Tibial artery (tissue), 4 donors: ENCODE measurements at regions not wholly inside any gene's neighbourhood (a gene's known extent, or its start where the extent isn't known, plus 50 kb on each side); places are given as distances from the start of the nearest gene placed in this dataset.

Experiments
- DNase-seq, 2 donors: peaks; one replicate each; pipeline ENCODE4 v3.0.0-alpha.2; 2019
- H3K27ac ChIP-seq, 2 donors: fragments of 200-600 bp; sonication (generic) in 1 of 2; 1 replicate in 1 of 2; 2 replicates in 1 of 2; pipeline ENCODE4 v1.5.1; 2018 to 2019; ENCODE audit warnings: mild to moderate bottlenecking in 1 of 2
- H3K27me3 ChIP-seq, 2 donors: fragments of 200-600 bp; sonication (generic) in 1 of 2; one replicate each; pipeline versions ENCODE4 v1.5.1 to v1.6.0; 2016 to 2019
- H3K36me3 ChIP-seq, 3 donors: fragments of 200-600 bp; sonication (generic) in 2 of 3; one replicate each; pipeline ENCODE4 v1.5.1; 2016 to 2019; ENCODE audit warnings: mild to moderate bottlenecking in 2 of 3
- H3K4me1 ChIP-seq, 4 donors: fragments of 200-600 bp; sonication (generic) in 2 of 4; 1 replicate in 3 of 4; 2 replicates in 1 of 4; pipeline ENCODE4 v1.5.1; 2016 to 2019
- H3K4me3 ChIP-seq, 2 donors: fragments of 200-600 bp; sonication (generic) in 1 of 2; 1 replicate in 1 of 2; 2 replicates in 1 of 2; pipeline ENCODE4 v1.5.1; 2018 to 2019; ENCODE audit warnings: mild to moderate bottlenecking in 2 of 2
- H3K9me3 ChIP-seq, 3 donors: fragments of 200-600 bp; sonication (generic) in 1 of 3; one replicate each; pipeline ENCODE4 v1.5.1; 2016 to 2019
- CTCF ChIP-seq, 2 experiments: fragments of 200-600 bp in 1 of 2; fragments of 450-650 bp in 1 of 2; IDR thresholded peaks; one replicate each; pipeline ENCODE4 v1.5.1; 2017 to 2019; ENCODE audit warnings: antibody characterized with exemption in 2 of 2, mild to moderate bottlenecking in 1 of 2, moderate library complexity in 1 of 2
- intact Hi-C: fragments of 100-400 bp; cut with DNase I; formaldehyde crosslinking; loops from one replicate; pipeline ENCODE4 v1.15.0; 2023; ENCODE audit warnings: low total_unique reads

DNA sequence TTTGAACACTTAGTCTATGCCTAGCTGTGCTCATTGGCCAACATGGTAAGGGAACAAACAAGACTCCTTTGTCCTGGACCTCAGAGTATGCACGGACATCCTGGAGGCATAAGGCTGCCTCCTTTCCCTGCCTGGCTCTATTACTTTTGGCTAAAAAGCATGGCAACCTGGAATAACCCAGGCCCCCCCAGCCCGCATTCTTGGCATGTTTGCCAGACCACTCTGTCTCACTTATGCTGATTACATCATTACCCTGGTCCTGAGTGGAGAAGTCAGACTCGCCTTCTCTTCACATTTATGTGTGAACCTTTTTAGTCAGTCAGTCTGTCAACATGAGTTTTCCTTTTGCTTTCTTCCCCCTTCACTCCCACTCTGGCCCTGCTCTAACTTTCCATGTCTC, 58.0 kb upstream of the ELK3 start:
- Histone ChIP-seq H3K27ac (no peak overlapping the region), H3K27me3 (no peaks in the 10 kb centered on the region), H3K4me1 (peaks cover 0 to 13% (median 7%) of the 10 kb centered on the region in 4 donors), H3K4me3 (no peak overlapping the region), H3K36me3 (no peaks in the 10 kb centered on the region), H3K9me3 (no peaks in the 10 kb centered on the region)
- DNase-seq = no peak
- intact Hi-C loops = no loop called here
- no peak for TF ChIP-seq CTCF (IDR thresholded peaks at IDR 0.05)

DNA sequence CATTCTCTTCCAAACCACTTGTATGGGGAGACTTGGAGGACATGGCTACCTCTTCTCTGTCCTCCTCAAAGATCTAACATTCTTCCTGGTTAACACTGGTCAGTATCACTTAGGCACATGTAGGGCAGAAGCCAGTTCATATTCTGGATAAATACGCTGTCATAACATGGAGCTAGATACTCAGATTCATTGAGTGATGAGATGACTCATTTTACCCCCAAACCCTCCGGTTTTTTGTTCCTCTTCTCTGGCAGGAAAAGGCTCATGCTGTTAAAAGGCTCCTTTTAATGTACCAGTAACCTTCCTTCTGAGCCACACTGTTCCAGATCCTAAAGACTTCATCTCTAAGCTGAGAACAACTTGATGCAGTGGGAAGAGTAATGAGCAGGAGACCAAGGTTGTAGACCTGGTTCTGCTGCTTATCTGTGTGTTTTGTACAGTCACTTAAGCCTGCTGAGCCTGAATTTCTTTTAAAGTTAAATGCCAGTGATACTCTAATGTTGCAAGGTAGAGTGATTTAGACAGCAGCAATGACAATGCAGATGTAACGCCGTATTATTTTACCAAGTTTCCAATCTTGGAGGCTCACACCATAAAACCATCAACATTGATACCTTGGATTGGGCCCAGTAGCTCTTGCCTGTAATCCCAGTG, 57.3 kb upstream of the ELK3 start:
- Histone ChIP-seq H3K4me1 (peaks cover 0 to 13% (median 7%) of the 10 kb centered on the region in 4 donors), H3K27ac (no peak overlapping the region)
- intact Hi-C loops = no loop called here

GRCh38 chr12:96140174-96140573, 54.0 kb upstream of the ELK3 start:
- Histone ChIP-seq H3K27me3 (no peaks in the 10 kb centered on the region), H3K9me3 (no peaks in the 10 kb centered on the region), H3K27ac (no peak overlapping the region), H3K36me3 (no peaks in the 10 kb centered on the region), H3K4me3 (no peak overlapping the region), H3K4me1 (peaks cover 0 to 13% (median 7%) of the 10 kb centered on the region in 4 donors)
- TF ChIP-seq CTCF (IDR thresholded peaks at IDR 0.05) = no peak
- intact Hi-C loops = no loop called here
- DNase-seq = no peak

More for the DNA sequence above, 57.3 kb upstream of the ELK3 start:
- Histone ChIP-seq H3K36me3 (no peaks in the 10 kb centered on the region), H3K4me3 (no peak overlapping the region), H3K27me3 (no peaks in the 10 kb centered on the region), H3K9me3 (no peaks in the 10 kb centered on the region)
- no peak for DNase-seq
- TF ChIP-seq CTCF (IDR thresholded peaks at IDR 0.05) = no peak

DNA sequence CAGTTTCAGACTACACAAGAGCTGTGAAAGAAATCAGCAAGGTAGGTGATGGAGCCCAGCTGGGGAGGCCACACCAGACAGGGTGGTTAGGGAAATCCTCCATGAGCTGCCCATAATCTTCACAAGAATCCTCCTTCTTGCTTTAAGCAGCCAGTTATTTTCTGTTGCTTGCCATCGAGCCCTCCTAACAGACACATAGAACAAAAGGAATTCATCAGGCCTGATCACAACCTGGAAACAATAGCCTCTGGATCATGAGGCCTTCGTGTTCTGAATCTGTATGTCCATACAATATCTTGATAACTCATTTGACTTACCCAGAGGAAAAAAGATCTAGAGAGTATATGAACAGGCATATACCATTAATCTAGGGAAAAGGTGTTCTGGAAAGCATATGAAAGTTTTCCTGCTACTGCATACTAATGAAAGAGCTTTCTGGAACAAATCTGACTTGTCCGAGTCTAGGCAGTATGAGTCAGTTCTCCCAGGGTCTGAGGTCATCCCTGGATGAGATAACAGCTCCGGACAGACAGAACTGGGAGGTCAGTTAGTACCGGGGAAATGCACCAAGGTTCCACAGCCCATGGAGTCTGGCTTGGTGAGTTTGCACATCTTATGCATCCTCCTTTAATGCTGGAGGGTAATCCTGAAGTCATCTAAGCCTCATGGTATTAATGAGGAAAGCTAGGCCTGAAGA, 52.8 kb upstream of the ELK3 start:
- Histone ChIP-seq H3K27ac (no peak overlapping the region), H3K27me3 (peaks cover 0 to 3% of the 10 kb centered on the region in 2 donors), H3K9me3 (no peaks in the 10 kb centered on the region), H3K4me1 (peaks cover 0 to 4% (median 2%) of the 10 kb centered on the region in 4 donors), H3K4me3 (no peak overlapping the region), H3K36me3 (no peaks in the 10 kb centered on the region)
- TF ChIP-seq CTCF (IDR thresholded peaks at IDR 0.05) = no peak
- intact Hi-C loops = no loop called here
- no peak for DNase-seq

- Histone ChIP-seq H3K36me3 (no peaks in the 10 kb centered on the region), H3K4me3 (no peak overlapping the region), H3K27ac (no peak overlapping the region), H3K4me1 (no peaks in the 10 kb centered on the region), H3K27me3 (peaks cover 0 to 3% of the 10 kb centered on the region in 2 donors), H3K9me3 (no peaks in the 10 kb centered on the region)
- no peak for DNase-seq
- intact Hi-C loops = no loop called here
- no peak for TF ChIP-seq CTCF (IDR thresholded peaks at IDR 0.05)
These were observed 50.8 kb upstream of the ELK3 start for GRCh38 chr12:96143392-96143791.
